Spleen (tissue), 11 donors: ENCODE measurements at regions not wholly inside any gene's neighbourhood (a gene's known extent, or its start where the extent isn't known, plus 50 kb on each side); places are given as distances from the start of the nearest gene placed in this dataset.

ENCODE experiments used
- DNase-seq: peaks from one replicate; pipeline ENCODE4 v3.0.0-alpha.2; 2020
- H3K27ac ChIP-seq, 8 donors: fragments of 200-600 bp; sonication (generic) in 7 of 8; 1 replicate in 4 of 8; 2 replicates in 4 of 8; pipeline versions ENCODE4 v1.5.0 to v1.8.0; 2016 to 2021; ENCODE audit warnings: inconsistent platforms in 4 of 8, mild to moderate bottlenecking in 4 of 8, moderate library complexity in 1 of 8
- H3K27me3 ChIP-seq, 7 donors: fragments of 200-600 bp; sonication (generic) in 6 of 7; replicated peaks in 1 of 7; 1 replicate in 4 of 7; 2 replicates in 3 of 7; pipeline versions ENCODE4 v1.5.0 to v1.8.0; 2016 to 2021; ENCODE audit warnings: inconsistent platforms in 3 of 7, mild to moderate bottlenecking in 1 of 7
- H3K36me3 ChIP-seq, 6 donors: fragments of 200-600 bp; sonication (generic) in 5 of 6; 1 replicate in 4 of 6; 2 replicates in 2 of 6; pipeline versions ENCODE4 v1.5.0 to v1.8.0; 2016 to 2021; ENCODE audit warnings: inconsistent platforms in 2 of 6
- H3K4me1 ChIP-seq, 6 donors: fragments of 200-600 bp; sonication (generic) in 5 of 6; 1 replicate in 3 of 6; 2 replicates in 3 of 6; pipeline versions ENCODE4 v1.5.0 to v1.8.0; 2016 to 2021; ENCODE audit warnings: inconsistent platforms in 3 of 6
- H3K4me3 ChIP-seq, 8 donors: fragments of 200-600 bp; sonication (generic) in 7 of 8; 1 replicate in 4 of 8; 2 replicates in 4 of 8; pipeline versions ENCODE4 v1.5.0 to v1.8.0; 2016 to 2021; ENCODE audit warnings: inconsistent platforms in 4 of 8, mild to moderate bottlenecking in 4 of 8, moderate library complexity in 2 of 8
- H3K9me3 ChIP-seq, 8 donors: fragments of 200-600 bp; sonication (generic) in 7 of 8; 1 replicate in 4 of 8; 2 replicates in 4 of 8; pipeline versions ENCODE4 v1.5.0 to v1.8.0; 2016 to 2021; ENCODE audit warnings: inconsistent platforms in 4 of 8
- POLR2A ChIP-seq, 3 donors: fragments of 450-650 bp; IDR thresholded peaks; one replicate each; pipeline ENCODE4 v1.5.1; 2017; ENCODE audit warnings: antibody characterized with exemption in 3 of 3, mild to moderate bottlenecking in 1 of 3
- POLR2AphosphoS5 ChIP-seq, 3 donors: sonication (generic); formaldehyde crosslinking; IDR thresholded peaks; one replicate each; pipeline ENCODE4 v1.5.1; 2017; ENCODE audit warnings: antibody characterized with exemption in 3 of 3
- WGBS, 5 donors: extraction: QIAGEN DNeasy Blood & Tissue Kit in 3 of 5; methylation state at CpG; one replicate each; pipeline versions ENCODE4 v1.1.5 to v1.1.7; 2013 to 2018; 5-methylcytosine and 5-hydroxymethylcytosine counted together
- intact Hi-C: fragments of 100-400 bp; cut with DNase I; formaldehyde crosslinking; loops from one replicate; pipeline ENCODE4 v1.15.0; 2023; ENCODE audit warnings: low total_unique reads
- TF ChIP-seq, protein P1 (sequence below), 11 experiments: fragments of 200-600 bp in 7 of 11; fragments of 450-650 bp in 4 of 11; sonication (generic) in 4 of 11; IDR thresholded peaks in 8 of 11; conservative IDR thresholded peaks in 3 of 11; 1 replicate in 7 of 11; 2 replicates in 4 of 11; pipeline versions ENCODE4 v1.4.0 to v1.8.0; 2016 to 2021; ENCODE audit warnings: antibody characterized with exemption in 11 of 11, inconsistent platforms in 4 of 11, mild to moderate bottlenecking in 1 of 11
- donor health status: healthy with polysubstance abuse.
- donor health status: DM: no; HTN: no; CAD: no; lungs with moderate emphysema.
- donor health status: DM: no; HTN: no; CAD: no.
- donor health status: Bipolar disorder and iron deficiency.
- donor health status: healthy.
- donor health status: DM: no; HTN: no; CAD: no.
- donor health status: DM: yes; HTN: yes; CAD: no.

DNA sequence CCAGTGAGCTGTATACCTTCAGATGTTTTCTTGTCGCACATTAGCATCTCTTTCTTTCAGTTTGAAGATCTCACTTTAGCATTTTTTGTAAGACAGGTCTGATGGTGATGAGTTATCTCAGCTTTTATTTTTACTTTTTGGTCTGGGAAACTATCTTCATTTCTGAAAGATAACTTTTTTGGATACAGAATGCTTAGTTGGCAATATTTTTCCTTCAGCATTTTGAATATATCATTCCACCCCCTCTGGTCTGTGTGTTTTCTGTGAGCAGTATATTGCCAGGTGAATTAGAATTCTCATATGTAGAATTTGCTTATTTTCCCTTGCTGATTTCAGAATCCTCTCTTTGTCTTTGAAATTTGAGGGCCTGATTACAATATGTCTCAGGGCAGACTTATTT, 743.3 kb downstream of the PLOD2 start:
- intact Hi-C loops = no loop called here
- 0 to 93% (median 45%) methylated on average over 1 of the region's 1 CpG for WGBS, 5 donors
- H3K27me3 ChIP-seq = no peaks in the 10 kb centered on the region
- TF ChIP-seq POLR2AphosphoS5 (IDR thresholded peaks at IDR 0.05) (no peak), POLR2A (IDR thresholded peaks at IDR 0.05) (no peak)
- TF ChIP-seq, protein P1, sequence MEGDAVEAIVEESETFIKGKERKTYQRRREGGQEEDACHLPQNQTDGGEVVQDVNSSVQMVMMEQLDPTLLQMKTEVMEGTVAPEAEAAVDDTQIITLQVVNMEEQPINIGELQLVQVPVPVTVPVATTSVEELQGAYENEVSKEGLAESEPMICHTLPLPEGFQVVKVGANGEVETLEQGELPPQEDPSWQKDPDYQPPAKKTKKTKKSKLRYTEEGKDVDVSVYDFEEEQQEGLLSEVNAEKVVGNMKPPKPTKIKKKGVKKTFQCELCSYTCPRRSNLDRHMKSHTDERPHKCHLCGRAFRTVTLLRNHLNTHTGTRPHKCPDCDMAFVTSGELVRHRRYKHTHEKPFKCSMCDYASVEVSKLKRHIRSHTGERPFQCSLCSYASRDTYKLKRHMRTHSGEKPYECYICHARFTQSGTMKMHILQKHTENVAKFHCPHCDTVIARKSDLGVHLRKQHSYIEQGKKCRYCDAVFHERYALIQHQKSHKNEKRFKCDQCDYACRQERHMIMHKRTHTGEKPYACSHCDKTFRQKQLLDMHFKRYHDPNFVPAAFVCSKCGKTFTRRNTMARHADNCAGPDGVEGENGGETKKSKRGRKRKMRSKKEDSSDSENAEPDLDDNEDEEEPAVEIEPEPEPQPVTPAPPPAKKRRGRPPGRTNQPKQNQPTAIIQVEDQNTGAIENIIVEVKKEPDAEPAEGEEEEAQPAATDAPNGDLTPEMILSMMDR (IDR thresholded peaks at IDR 0.05 in 8 of 11, conservative IDR thresholded peaks at IDR 0.05 in 3 of 11) = no peak
- no peaks in the 10 kb centered on the region for H3K4me1 ChIP-seq
- H3K9me3 ChIP-seq = peaks cover 0 to 15% (median 0%) of the 10 kb centered on the region in 8 donors
- H3K36me3 ChIP-seq = no peaks in the 10 kb centered on the region
- H3K4me3 ChIP-seq = no peak overlapping the region
- no peak overlapping the region for H3K27ac ChIP-seq
- no peak for DNase-seq

DNA sequence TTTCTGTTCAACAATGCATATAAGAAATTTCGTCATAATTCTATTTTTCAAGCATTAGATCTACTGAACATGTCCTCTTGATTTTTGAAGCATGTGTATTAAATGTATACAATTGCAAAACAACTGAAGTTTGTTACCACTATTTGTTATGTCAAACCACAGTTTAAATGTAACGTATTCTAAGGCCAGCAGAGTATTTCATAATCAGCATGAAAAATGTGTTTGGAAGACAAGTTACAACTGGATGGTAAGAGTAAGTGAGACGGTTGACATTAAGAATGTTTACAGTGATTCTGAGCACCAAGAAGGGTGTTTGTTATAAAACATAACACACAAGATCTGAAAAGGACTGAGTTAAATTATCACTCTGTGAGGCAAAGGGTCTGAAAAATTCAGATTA, 738.4 kb downstream of the PLOD2 start:
- no peak overlapping the region for H3K27ac ChIP-seq
- TF ChIP-seq, protein P1 (IDR thresholded peaks at IDR 0.05 in 8 of 11, conservative IDR thresholded peaks at IDR 0.05 in 3 of 11) = no peak
- TF ChIP-seq POLR2AphosphoS5 (IDR thresholded peaks at IDR 0.05) (no peak), POLR2A (IDR thresholded peaks at IDR 0.05) (no peak)
- intact Hi-C loops = no loop called here
- H3K27me3 ChIP-seq = no peaks in the 10 kb centered on the region
- H3K4me3 ChIP-seq = no peak overlapping the region
- H3K4me1 ChIP-seq = no peaks in the 10 kb centered on the region
- 48 to 83% (median 49%) methylated on average over 3 of the region's 3 CpGs for WGBS, 5 donors
- no peak for DNase-seq
- H3K9me3 ChIP-seq = peaks cover 0 to 6% (median 0%) of the 10 kb centered on the region in 8 donors
- H3K36me3 ChIP-seq = no peaks in the 10 kb centered on the region

DNA sequence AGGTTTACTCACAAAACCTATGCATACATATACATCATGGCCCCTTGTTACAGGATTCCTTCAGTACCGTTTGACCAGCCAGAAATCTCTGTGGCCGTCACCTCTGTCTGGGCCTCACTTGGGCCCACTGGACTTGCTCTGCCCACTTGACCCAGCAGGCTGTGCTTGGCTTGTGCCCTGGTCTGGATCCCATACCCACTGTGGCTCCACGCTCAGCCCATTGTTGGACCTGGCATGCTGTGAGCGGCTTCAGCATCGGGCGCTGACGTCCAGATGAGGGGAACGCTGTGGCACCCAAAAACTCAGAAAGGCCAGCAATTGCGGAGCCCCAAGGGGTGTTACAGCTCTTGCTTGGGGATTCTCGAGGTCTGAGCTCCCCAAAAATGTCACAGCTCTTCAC, 733.6 kb downstream of the PLOD2 start:
- Histone ChIP-seq H3K4me1 (no peaks in the 10 kb centered on the region), H3K4me3 (no peak overlapping the region), H3K9me3 (peaks cover 0 to 11% (median 0%) of the 10 kb centered on the region in 8 donors), H3K27me3 (no peaks in the 10 kb centered on the region), H3K27ac (no peak overlapping the region), H3K36me3 (no peaks in the 10 kb centered on the region)
- TF ChIP-seq, protein P1 (IDR thresholded peaks at IDR 0.05 in 8 of 11, conservative IDR thresholded peaks at IDR 0.05 in 3 of 11) = no peak
- TF ChIP-seq POLR2AphosphoS5 (IDR thresholded peaks at IDR 0.05) = no peak
- TF ChIP-seq POLR2A (IDR thresholded peaks at IDR 0.05) = no peak
- intact Hi-C loops = no loop called here
- DNase-seq = no peak
- WGBS, 5 donors = 91 to 93% (median 91%) methylated on average over 10 of the region's 10 CpGs

DNA sequence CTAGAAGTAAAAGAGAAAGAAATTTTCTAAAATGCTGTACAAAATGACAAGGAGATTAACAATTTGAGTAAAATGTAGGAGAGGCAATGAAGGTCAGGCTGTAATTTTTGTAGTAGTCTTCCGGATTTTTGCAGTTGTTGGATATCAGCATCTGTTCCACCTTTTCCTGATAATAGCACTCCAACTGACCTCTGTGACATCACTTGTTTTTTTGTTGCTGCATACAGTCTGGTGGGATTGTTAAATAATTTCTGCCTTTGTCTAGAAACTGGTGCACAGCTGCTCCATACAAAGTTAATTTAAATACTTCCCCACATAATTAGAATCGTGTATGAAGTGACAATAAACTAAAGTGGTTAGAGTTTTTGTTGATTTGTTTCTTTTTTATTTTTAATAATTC, 731.4 kb downstream of the PLOD2 start:
- H3K4me1 ChIP-seq = no peaks in the 10 kb centered on the region
- intact Hi-C loops = no loop called here
- 38 to 65% (median 47%) methylated on average over 2 of the region's 2 CpGs for WGBS, 5 donors
- H3K4me3 ChIP-seq = no peak overlapping the region
- no peaks in the 10 kb centered on the region for H3K27me3 ChIP-seq
- TF ChIP-seq POLR2AphosphoS5 (IDR thresholded peaks at IDR 0.05) = no peak
- TF ChIP-seq POLR2A (IDR thresholded peaks at IDR 0.05) = no peak
- TF ChIP-seq, protein P1 (IDR thresholded peaks at IDR 0.05 in 8 of 11, conservative IDR thresholded peaks at IDR 0.05 in 3 of 11) = no peak
- peaks cover 0 to 11% (median 0%) of the 10 kb centered on the region in 8 donors for H3K9me3 ChIP-seq
- H3K36me3 ChIP-seq = no peaks in the 10 kb centered on the region
- no peak for DNase-seq
- no peak overlapping the region for H3K27ac ChIP-seq
